Breast epithelium (tissue), 4 donors: ENCODE measurements at regions not wholly inside any gene's neighbourhood (a gene's known extent, or its start where the extent isn't known, plus 50 kb on each side); places are given as distances from the start of the nearest gene placed in this dataset.
A peak's percentile ranks its signal among the peaks of the same experiment; 100 is the strongest.

Experiments used
- DNase-seq, 2 donors: peaks; one replicate each; pipeline ENCODE4 v3.0.0-alpha.2; 2019; ENCODE audit warnings: low spot score in 2 of 2
- H3K27ac ChIP-seq, 2 donors: fragments of 200-600 bp; sonication (generic) in 1 of 2; one replicate each; pipeline ENCODE4 v1.5.1; 2016 to 2019; ENCODE audit warnings: mild to moderate bottlenecking in 1 of 2
- H3K27me3 ChIP-seq, 2 donors: fragments of 200-600 bp; sonication (generic) in 1 of 2; one replicate each; pipeline versions ENCODE4 v1.5.1 to v1.6.0; 2017 to 2019; ENCODE audit warnings: control low read depth in 1 of 2, mild to moderate bottlenecking in 1 of 2
- H3K36me3 ChIP-seq: fragments of 200-600 bp; one replicate; pipeline ENCODE4 v1.5.1; 2019
- H3K4me1 ChIP-seq, 2 donors: fragments of 200-600 bp; sonication (generic); one replicate each; pipeline ENCODE4 v1.5.1; 2016 to 2019; ENCODE audit warnings: control low read depth in 1 of 2
- H3K4me3 ChIP-seq, 3 donors: fragments of 200-600 bp; sonication (generic); 1 replicate in 2 of 3; 2 replicates in 1 of 3; pipeline ENCODE4 v1.5.1; 2016 to 2019; ENCODE audit warnings: mild to moderate bottlenecking in 3 of 3, moderate library complexity in 2 of 3
- H3K9me3 ChIP-seq, 2 donors: fragments of 200-600 bp; sonication (generic) in 1 of 2; one replicate each; pipeline ENCODE4 v1.5.1; 2016 to 2019; ENCODE audit warnings: control low read depth in 1 of 2
- POLR2A ChIP-seq: fragments of 450-650 bp; IDR thresholded peaks from one replicate; pipeline ENCODE4 v1.6.1; 2016; ENCODE audit warnings: antibody characterized with exemption, mild to moderate bottlenecking, moderate library complexity
- POLR2AphosphoS5 ChIP-seq, 3 donors: sonication (generic); formaldehyde crosslinking; IDR thresholded peaks; one replicate each; pipeline ENCODE4 v1.6.1; 2017; ENCODE audit warnings: antibody characterized with exemption in 3 of 3
- intact Hi-C: fragments of 100-400 bp; cut with DNase I; formaldehyde crosslinking; loops from one replicate; pipeline ENCODE4 v1.15.1; 2023; ENCODE audit warnings: low total_unique reads
- TF ChIP-seq, protein P1 (sequence below), 3 donors: fragments of 450-650 bp; IDR thresholded peaks; one replicate each; pipeline ENCODE4 v1.5.1; 2016 to 2017; ENCODE audit warnings: antibody characterized with exemption in 3 of 3, mild to moderate bottlenecking in 3 of 3, moderate library complexity in 3 of 3

DNA sequence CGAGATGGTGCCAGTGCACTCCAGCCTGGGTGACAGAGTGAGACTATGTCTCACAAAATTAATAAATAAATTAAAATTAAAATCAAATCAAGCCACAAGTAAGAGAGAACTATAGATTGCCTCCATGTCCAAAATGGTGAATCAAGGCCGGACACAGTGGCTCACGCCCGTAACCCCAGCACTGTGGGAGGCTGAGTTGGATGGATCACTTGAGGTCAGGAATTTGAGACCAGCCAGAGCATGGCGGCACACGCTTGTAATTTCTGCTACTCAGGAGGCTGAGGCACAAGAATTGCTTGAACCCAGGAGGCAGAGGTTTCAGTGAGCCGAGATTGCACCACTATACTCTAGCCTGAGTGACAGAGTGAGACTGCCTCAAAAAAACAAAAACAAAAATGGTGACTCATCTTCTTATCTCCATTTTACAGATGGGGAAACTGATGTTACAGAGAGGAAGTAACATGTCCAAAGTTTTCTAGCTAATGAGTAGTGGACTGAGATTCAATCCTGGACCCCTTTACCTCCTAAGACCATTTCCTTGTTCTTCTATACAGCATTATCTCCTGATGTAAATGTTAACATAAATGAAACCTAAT is 99.0 kb upstream of the HNRNPU start:
- intact Hi-C loops: no loop called here
- H3K4me3 ChIP-seq: no peak overlapping the region
- H3K9me3 ChIP-seq: no peaks in the 10 kb centered on the region
- TF ChIP-seq POLR2AphosphoS5 (IDR thresholded peaks at IDR 0.05): no peak
- TF ChIP-seq, protein P1, sequence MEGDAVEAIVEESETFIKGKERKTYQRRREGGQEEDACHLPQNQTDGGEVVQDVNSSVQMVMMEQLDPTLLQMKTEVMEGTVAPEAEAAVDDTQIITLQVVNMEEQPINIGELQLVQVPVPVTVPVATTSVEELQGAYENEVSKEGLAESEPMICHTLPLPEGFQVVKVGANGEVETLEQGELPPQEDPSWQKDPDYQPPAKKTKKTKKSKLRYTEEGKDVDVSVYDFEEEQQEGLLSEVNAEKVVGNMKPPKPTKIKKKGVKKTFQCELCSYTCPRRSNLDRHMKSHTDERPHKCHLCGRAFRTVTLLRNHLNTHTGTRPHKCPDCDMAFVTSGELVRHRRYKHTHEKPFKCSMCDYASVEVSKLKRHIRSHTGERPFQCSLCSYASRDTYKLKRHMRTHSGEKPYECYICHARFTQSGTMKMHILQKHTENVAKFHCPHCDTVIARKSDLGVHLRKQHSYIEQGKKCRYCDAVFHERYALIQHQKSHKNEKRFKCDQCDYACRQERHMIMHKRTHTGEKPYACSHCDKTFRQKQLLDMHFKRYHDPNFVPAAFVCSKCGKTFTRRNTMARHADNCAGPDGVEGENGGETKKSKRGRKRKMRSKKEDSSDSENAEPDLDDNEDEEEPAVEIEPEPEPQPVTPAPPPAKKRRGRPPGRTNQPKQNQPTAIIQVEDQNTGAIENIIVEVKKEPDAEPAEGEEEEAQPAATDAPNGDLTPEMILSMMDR (IDR thresholded peaks at IDR 0.05): no peak
- no peak for TF ChIP-seq POLR2A
- peak overlapping the region in 1 of 2 donors; percentile 41 for H3K27ac ChIP-seq
- H3K4me1 ChIP-seq: no peaks in the 10 kb centered on the region
- H3K36me3 ChIP-seq: no peaks in the 10 kb centered on the region
- no peaks in the 10 kb centered on the region for H3K27me3 ChIP-seq
- no peak for DNase-seq

- Histone ChIP-seq H3K36me3 (no peaks in the 10 kb centered on the region), H3K27me3 (no peaks in the 10 kb centered on the region), H3K4me3 (no peak overlapping the region), H3K9me3 (no peaks in the 10 kb centered on the region), H3K27ac (no peak overlapping the region), H3K4me1 (no peaks in the 10 kb centered on the region)
- no peak for DNase-seq
- intact Hi-C loops: no loop called here
- TF ChIP-seq POLR2AphosphoS5 (IDR thresholded peaks at IDR 0.05) (no peak), POLR2A (no peak)
- TF ChIP-seq, protein P1 (IDR thresholded peaks at IDR 0.05): no peak
These were observed 97.8 kb upstream of the HNRNPU start for GRCh38 chr1:244962130-244962529.

GRCh38 chr1:244960904-244961303 is 96.6 kb upstream of the HNRNPU start:
- TF ChIP-seq POLR2AphosphoS5 (IDR thresholded peaks at IDR 0.05) (no peak), POLR2A (no peak)
- TF ChIP-seq, protein P1 (IDR thresholded peaks at IDR 0.05): no peak
- intact Hi-C loops: no loop called here
- Histone ChIP-seq H3K4me3 (no peak overlapping the region), H3K27me3 (no peaks in the 10 kb centered on the region), H3K4me1 (no peaks in the 10 kb centered on the region), H3K27ac (no peak overlapping the region), H3K36me3 (no peaks in the 10 kb centered on the region), H3K9me3 (no peaks in the 10 kb centered on the region)
- no peak for DNase-seq

GRCh38 chr1:244958593-244958992 is 94.2 kb upstream of the HNRNPU start:
- Histone ChIP-seq H3K27ac (no peak overlapping the region), H3K4me1 (no peaks in the 10 kb centered on the region), H3K36me3 (no peaks in the 10 kb centered on the region), H3K9me3 (no peaks in the 10 kb centered on the region), H3K27me3 (no peaks in the 10 kb centered on the region), H3K4me3 (no peak overlapping the region)
- TF ChIP-seq, protein P1 (IDR thresholded peaks at IDR 0.05): no peak
- TF ChIP-seq POLR2AphosphoS5 (IDR thresholded peaks at IDR 0.05): no peak
- no peak for TF ChIP-seq POLR2A
- no peak for DNase-seq
- intact Hi-C loops: no loop called here

- Histone ChIP-seq H3K27ac (no peak overlapping the region), H3K4me3 (no peak overlapping the region), H3K27me3 (no peaks in the 10 kb centered on the region), H3K36me3 (no peaks in the 10 kb centered on the region), H3K9me3 (no peaks in the 10 kb centered on the region), H3K4me1 (no peaks in the 10 kb centered on the region)
- no peak for DNase-seq
- TF ChIP-seq POLR2A (no peak), POLR2AphosphoS5 (IDR thresholded peaks at IDR 0.05) (no peak)
- TF ChIP-seq, protein P1 (IDR thresholded peaks at IDR 0.05): no peak
- intact Hi-C loops: no loop called here
These were observed 93.2 kb upstream of the HNRNPU start for GRCh38 chr1:244957525-244957924.
